Liver (tissue), 8 donors: ENCODE measurements at regions not wholly inside any gene's neighbourhood (a gene's known extent, or its start where the extent isn't known, plus 50 kb on each side); places are given as distances from the start of the nearest gene placed in this dataset.

ENCODE experiments used
- DNase-seq: peaks from one replicate; pipeline ENCODE4 v3.0.0-alpha.2; 2017; ENCODE audit warnings: low spot score
- H3K27ac ChIP-seq, 2 donors: one replicate each; pipeline ENCODE4 v1.7.0; 2013; ENCODE audit warnings: inconsistent platforms in 2 of 2, low read length in 2 of 2, control low read depth in 1 of 2, low read depth in 1 of 2, mild to moderate bottlenecking in 1 of 2
- H3K27me3 ChIP-seq, 4 donors: one replicate each; pipeline versions ENCODE4 v1.6.1 to v1.7.0; 2013; ENCODE audit warnings: low read length in 3 of 4, inconsistent platforms in 1 of 4, mild to moderate bottlenecking in 1 of 4, moderate library complexity in 1 of 4; ENCODE audit not compliant: control insufficient read depth in 4 of 4, insufficient read depth in 4 of 4
- H3K36me3 ChIP-seq, 4 donors: one replicate each; pipeline versions ENCODE4 v1.6.1 to v1.7.0; 2013; ENCODE audit warnings: low read length in 3 of 4, mild to moderate bottlenecking in 3 of 4, low read depth in 1 of 4, moderate library complexity in 1 of 4; ENCODE audit not compliant: control insufficient read depth in 4 of 4, insufficient read depth in 3 of 4
- H3K4me1 ChIP-seq, 4 donors: one replicate each; pipeline versions ENCODE4 v1.6.1 to v1.7.0; 2013; ENCODE audit warnings: low read length in 3 of 4, mild to moderate bottlenecking in 3 of 4, moderate library complexity in 1 of 4; ENCODE audit not compliant: control insufficient read depth in 4 of 4, insufficient read depth in 4 of 4
- H3K4me3 ChIP-seq, 3 donors: one replicate each; pipeline versions ENCODE4 v1.6.1 to v1.7.0; 2013; ENCODE audit warnings: low read length in 3 of 3, control low read depth in 1 of 3, low read depth in 1 of 3, mild to moderate bottlenecking in 1 of 3
- H3K9ac ChIP-seq, 2 donors: one replicate each; pipeline ENCODE4 v1.7.0; 2013; ENCODE audit warnings: low read length in 2 of 2, mild to moderate bottlenecking in 2 of 2, moderate library complexity in 2 of 2, control low read depth in 1 of 2, low read depth in 1 of 2
- H3K9me3 ChIP-seq, 4 donors: one replicate each; pipeline versions ENCODE4 v1.6.1 to v1.7.0; 2013; ENCODE audit warnings: low read length in 3 of 4; ENCODE audit not compliant: control insufficient read depth in 4 of 4
- ATF3 ChIP-seq: IDR thresholded peaks from 2 replicates; pipeline ENCODE4 v1.6.1; 2016; ENCODE audit warnings: antibody characterized with exemption
- CTCF ChIP-seq: fragments of 150-350 bp; IDR thresholded peaks from 2 replicates; pipeline ENCODE4 v1.5.1; 2017; ENCODE audit warnings: improper control_type of control experiment, low read depth, low read length; ENCODE audit not compliant: missing input control
- EGR1 ChIP-seq, 2 donors: IDR thresholded peaks; 2 replicates each; pipeline ENCODE4 v1.6.1; 2016 to 2018; ENCODE audit warnings: antibody characterized with exemption in 2 of 2, low read depth in 2 of 2
- FOXA1 ChIP-seq: IDR thresholded peaks from 2 replicates; pipeline ENCODE4 v1.6.1; 2016; ENCODE audit warnings: antibody characterized with exemption
- FOXA2 ChIP-seq: IDR thresholded peaks from 2 replicates; pipeline ENCODE4 v1.6.1; 2016; ENCODE audit warnings: antibody characterized with exemption
- GABPA ChIP-seq, 2 donors: IDR thresholded peaks in 1 of 2; conservative IDR thresholded peaks in 1 of 2; 2 replicates each; pipeline ENCODE4 v1.6.1; 2016; ENCODE audit warnings: antibody characterized with exemption in 2 of 2, mild to moderate bottlenecking in 1 of 2, moderate library complexity in 1 of 2
- HNF4A ChIP-seq, 2 donors: conservative IDR thresholded peaks; 2 replicates each; pipeline ENCODE4 v1.6.1; 2016; ENCODE audit warnings: antibody characterized with exemption in 2 of 2, mild to moderate bottlenecking in 2 of 2
- HNF4G ChIP-seq: IDR thresholded peaks from 2 replicates; pipeline ENCODE4 v1.6.1; 2016; ENCODE audit warnings: antibody characterized with exemption
- JUND ChIP-seq, 2 donors: IDR thresholded peaks; 2 replicates each; pipeline ENCODE4 v1.6.1; 2016; ENCODE audit warnings: antibody characterized with exemption in 2 of 2
- MAX ChIP-seq: IDR thresholded peaks from 2 replicates; pipeline ENCODE4 v1.6.1; 2016; ENCODE audit warnings: antibody characterized with exemption
- NR2F2 ChIP-seq: IDR thresholded peaks from 2 replicates; pipeline ENCODE4 v1.6.1; 2016; ENCODE audit warnings: antibody characterized with exemption
- RAD21 ChIP-seq, 2 donors: IDR thresholded peaks; 2 replicates each; pipeline ENCODE4 v1.6.1; 2016; ENCODE audit warnings: antibody characterized with exemption in 2 of 2, mild to moderate bottlenecking in 2 of 2
- REST ChIP-seq: IDR thresholded peaks from 2 replicates; pipeline ENCODE4 v1.6.1; 2016; ENCODE audit warnings: antibody characterized with exemption, mild to moderate bottlenecking
- RXRA ChIP-seq, 2 donors: IDR thresholded peaks; 2 replicates each; pipeline ENCODE4 v1.6.1; 2017 to 2018; ENCODE audit warnings: antibody characterized with exemption in 2 of 2, mild to moderate bottlenecking in 1 of 2
- SP1 ChIP-seq: IDR thresholded peaks from 2 replicates; pipeline ENCODE4 v1.6.1; 2018; ENCODE audit warnings: antibody characterized with exemption, mild to moderate bottlenecking
- TAF1 ChIP-seq: conservative IDR thresholded peaks from 2 replicates; pipeline ENCODE4 v1.6.1; 2016; ENCODE audit warnings: antibody characterized with exemption, mild to moderate bottlenecking
- YY1 ChIP-seq: IDR thresholded peaks from 2 replicates; pipeline ENCODE4 v1.6.1; 2016; ENCODE audit warnings: antibody characterized with exemption, mild to moderate bottlenecking
- ZBTB33 ChIP-seq: IDR thresholded peaks from 2 replicates; pipeline ENCODE4 v1.6.1; 2016; ENCODE audit warnings: antibody characterized with exemption
- WGBS: extraction: QIAGEN DNeasy Blood & Tissue Kit; methylation state at CpG from one replicate; pipeline ENCODE4 v1.1.7; 2013; 5-methylcytosine and 5-hydroxymethylcytosine counted together
- donor health status: healthy.
- donor health status: healthy.
- donor health status: healthy.
- donor health status: healthy.
- donor health status: healthy.

GRCh38 chr2:138389063-138389462, 112.5 kb upstream of the SPOPL start:
- Histone ChIP-seq H3K4me1 (no peaks in the 10 kb centered on the region), H3K27me3 (no peaks in the 10 kb centered on the region), H3K4me3 (no peak overlapping the region), H3K36me3 (no peaks in the 10 kb centered on the region), H3K27ac (no peak overlapping the region), H3K9me3 (no peaks in the 10 kb centered on the region), H3K9ac (no peak overlapping the region)
- no peak for DNase-seq
- 92% methylated on average over 4 of the region's 4 CpGs for WGBS
- TF ChIP-seq FOXA1 (no peak), REST (no peak), YY1 (no peak), EGR1 (IDR thresholded peaks at IDR 0.05; ENCODE audit: low read depth in 2 of 2) (no peak), MAX (no peak), ZBTB33 (no peak), ATF3 (no peak), FOXA2 (no peak), CTCF (no peak), NR2F2 (no peak), HNF4A (conservative IDR thresholded peaks at IDR 0.05) (no peak), GABPA (IDR thresholded peaks at IDR 0.05 in 1 of 2, conservative IDR thresholded peaks at IDR 0.05 in 1 of 2) (no peak), JUND (IDR thresholded peaks at IDR 0.05) (no peak), SP1 (no peak), RAD21 (IDR thresholded peaks at IDR 0.05) (no peak), HNF4G (no peak), RXRA (IDR thresholded peaks at IDR 0.05) (no peak), TAF1 (no peak)
